Esophagus muscularis mucosa (tissue), 3 donors: ENCODE measurements at regions not wholly inside any gene's neighbourhood (a gene's known extent, or its start where the extent isn't known, plus 50 kb on each side); places are given as distances from the start of the nearest gene placed in this dataset.

Experiments used
- POLR2AphosphoS5 ChIP-seq, 2 donors: sonication (generic); formaldehyde crosslinking; IDR thresholded peaks; one replicate each; pipeline ENCODE4 v1.6.1; 2017; ENCODE audit warnings: antibody characterized with exemption in 2 of 2
- TF ChIP-seq, protein P1 (sequence below), 3 experiments: fragments of 200-600 bp in 2 of 3; fragments of 450-650 bp in 1 of 3; sonication (generic) in 2 of 3; IDR thresholded peaks; one replicate each; pipeline ENCODE4 v1.5.1; 2017 to 2019; ENCODE audit warnings: antibody characterized with exemption in 3 of 3, mild to moderate bottlenecking in 2 of 3, moderate library complexity in 1 of 3

GRCh38 chr6:119533603-119534279 is 184.2 kb upstream of the MAN1A1 start:
- TF ChIP-seq POLR2AphosphoS5 (IDR thresholded peaks at IDR 0.05), result no peak
- TF ChIP-seq, protein P1, sequence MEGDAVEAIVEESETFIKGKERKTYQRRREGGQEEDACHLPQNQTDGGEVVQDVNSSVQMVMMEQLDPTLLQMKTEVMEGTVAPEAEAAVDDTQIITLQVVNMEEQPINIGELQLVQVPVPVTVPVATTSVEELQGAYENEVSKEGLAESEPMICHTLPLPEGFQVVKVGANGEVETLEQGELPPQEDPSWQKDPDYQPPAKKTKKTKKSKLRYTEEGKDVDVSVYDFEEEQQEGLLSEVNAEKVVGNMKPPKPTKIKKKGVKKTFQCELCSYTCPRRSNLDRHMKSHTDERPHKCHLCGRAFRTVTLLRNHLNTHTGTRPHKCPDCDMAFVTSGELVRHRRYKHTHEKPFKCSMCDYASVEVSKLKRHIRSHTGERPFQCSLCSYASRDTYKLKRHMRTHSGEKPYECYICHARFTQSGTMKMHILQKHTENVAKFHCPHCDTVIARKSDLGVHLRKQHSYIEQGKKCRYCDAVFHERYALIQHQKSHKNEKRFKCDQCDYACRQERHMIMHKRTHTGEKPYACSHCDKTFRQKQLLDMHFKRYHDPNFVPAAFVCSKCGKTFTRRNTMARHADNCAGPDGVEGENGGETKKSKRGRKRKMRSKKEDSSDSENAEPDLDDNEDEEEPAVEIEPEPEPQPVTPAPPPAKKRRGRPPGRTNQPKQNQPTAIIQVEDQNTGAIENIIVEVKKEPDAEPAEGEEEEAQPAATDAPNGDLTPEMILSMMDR (IDR thresholded peaks at IDR 0.05), result no peak
